ENCODE measurements at regions not wholly inside any gene's neighbourhood (a gene's known extent, or its start where the extent isn't known, plus 50 kb on each side); places are given as distances from the start of the nearest gene placed in this dataset.

GRCh38 chr1:221794935-221795334, 53.0 kb upstream of the DUSP10 start:
- Mint-ChIP-seq H3K4me3 (no peak overlapping the region), H3K9me3 (peaks cover 8% of the 10 kb centered on the region), H3K27ac (no peak overlapping the region), H3K27me3 (ENCODE audit: insufficient read depth) (no peaks in the 10 kb centered on the region), H3K4me1 (peaks cover 5% of the 10 kb centered on the region), H3K36me3 (ENCODE audit: low read depth) (no peaks in the 10 kb centered on the region)
- WGBS, 2 experiments (ENCODE audit: insufficient coverage in 1 of 2, insufficient read length in 1 of 2), result 96 to 100% methylated on average over 1 of the region's 1 CpG
- TF ChIP-seq CTCF (conservative IDR thresholded peaks at IDR 0.05), result no peak
- Histone ChIP-seq H3K4me3 (ENCODE audit: low read length) (no peak overlapping the region), H3K4me1 (ENCODE audit: control insufficient read depth, insufficient read depth, low read length) (no peaks in the 10 kb centered on the region), H3K9me3 (ENCODE audit: control insufficient read depth, low read length) (peaks cover 11% of the 10 kb centered on the region), H3K9ac (ENCODE audit: extremely low read depth, low read length, poor library complexity, severe bottlenecking) (no peak overlapping the region), H3K27me3 (ENCODE audit: control insufficient read depth, insufficient read depth, low read length, poor library complexity, severe bottlenecking) (no peaks in the 10 kb centered on the region), H3K36me3 (ENCODE audit: control insufficient read depth, insufficient read depth, low read length) (no peaks in the 10 kb centered on the region), H3K27ac (ENCODE audit: low read depth, low read length) (no peak overlapping the region)
- no peak for DNase-seq

- Histone ChIP-seq H3K4me3 (ENCODE audit: low read length) (no peak overlapping the region), H3K9ac (ENCODE audit: extremely low read depth, low read length, poor library complexity, severe bottlenecking) (no peak overlapping the region), H3K27ac (ENCODE audit: low read depth, low read length) (no peak overlapping the region), H3K27me3 (ENCODE audit: control insufficient read depth, insufficient read depth, low read length, poor library complexity, severe bottlenecking) (no peaks in the 10 kb centered on the region), H3K4me1 (ENCODE audit: control insufficient read depth, insufficient read depth, low read length) (no peaks in the 10 kb centered on the region), H3K36me3 (ENCODE audit: control insufficient read depth, insufficient read depth, low read length) (no peaks in the 10 kb centered on the region), H3K9me3 (ENCODE audit: control insufficient read depth, low read length) (peaks cover 3% of the 10 kb centered on the region)
- 91% methylated on average over 2 of the region's 2 CpGs; no CpG with 5 or more reads in 1 of the 2 experiments for WGBS, 2 experiments (ENCODE audit: insufficient coverage in 1 of 2, insufficient read length in 1 of 2)
- peaks cover under 1% of the 10 kb centered on the region for H3K9me3 Mint-ChIP-seq
- no peak for TF ChIP-seq CTCF (conservative IDR thresholded peaks at IDR 0.05)
- H3K27ac Mint-ChIP-seq, result no peak overlapping the region
- no peak for DNase-seq
- H3K4me1 Mint-ChIP-seq, result peaks cover 5% of the 10 kb centered on the region
- no peak overlapping the region for H3K4me3 Mint-ChIP-seq
- no peaks in the 10 kb centered on the region for H3K36me3 Mint-ChIP-seq (ENCODE audit: low read depth)
- no peaks in the 10 kb centered on the region for H3K27me3 Mint-ChIP-seq (ENCODE audit: insufficient read depth)
Measured at GRCh38 chr1:221794079-221794670, 52.3 kb upstream of the DUSP10 start.

DNA sequence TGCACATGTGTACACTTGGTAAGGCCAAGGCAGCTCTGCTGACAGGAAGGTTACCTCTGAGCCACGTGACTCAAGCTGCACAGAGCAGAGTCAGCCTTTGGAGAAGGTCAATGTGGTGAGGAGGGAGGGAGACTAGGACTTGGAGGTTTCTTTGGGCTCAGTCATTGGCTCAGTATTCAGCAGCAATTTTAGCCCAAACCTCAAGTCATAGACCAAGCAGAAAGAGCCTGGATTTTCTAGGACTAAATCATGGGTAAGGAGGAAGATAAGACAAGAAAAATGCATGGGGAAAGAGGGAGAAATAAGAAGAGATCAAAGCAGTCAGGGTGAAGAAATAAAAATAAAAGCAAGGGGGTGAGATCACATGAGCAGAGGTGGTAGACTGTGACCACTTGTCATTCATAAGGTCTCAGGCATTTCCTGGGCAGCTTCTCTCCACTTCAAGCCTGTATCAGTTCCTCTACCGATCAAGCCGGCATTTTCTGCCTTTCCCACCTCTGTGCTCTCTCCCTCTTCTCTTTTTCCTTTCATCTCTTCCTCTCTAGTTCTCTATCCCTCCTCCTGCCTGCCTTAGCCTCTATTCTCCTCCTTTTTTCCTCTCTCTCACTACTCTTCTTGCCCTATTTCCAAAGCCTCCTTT, 51.7 kb upstream of the DUSP10 start:
- no peak overlapping the region for H3K27ac ChIP-seq (ENCODE audit: low read depth, low read length)
- no peak overlapping the region for H3K9ac ChIP-seq (ENCODE audit: extremely low read depth, low read length, poor library complexity, severe bottlenecking)
- no peaks in the 10 kb centered on the region for H3K27me3 ChIP-seq (ENCODE audit: control insufficient read depth, insufficient read depth, low read length, poor library complexity, severe bottlenecking)
- no peaks in the 10 kb centered on the region for H3K36me3 ChIP-seq (ENCODE audit: control insufficient read depth, insufficient read depth, low read length)
- Mint-ChIP-seq H3K9me3 (no peaks in the 10 kb centered on the region), H3K4me1 (peaks cover 7% of the 10 kb centered on the region), H3K27ac (no peak overlapping the region), H3K36me3 (ENCODE audit: low read depth) (no peaks in the 10 kb centered on the region), H3K4me3 (no peak overlapping the region), H3K27me3 (ENCODE audit: insufficient read depth) (no peaks in the 10 kb centered on the region)
- no peaks in the 10 kb centered on the region for H3K9me3 ChIP-seq (ENCODE audit: control insufficient read depth, low read length)
- 88 to 95% methylated on average over 3 of the region's 3 CpGs for WGBS, 2 experiments (ENCODE audit: insufficient coverage in 1 of 2, insufficient read length in 1 of 2)
- DNase-seq, result no peak
- no peaks in the 10 kb centered on the region for H3K4me1 ChIP-seq (ENCODE audit: control insufficient read depth, insufficient read depth, low read length)
- no peak overlapping the region for H3K4me3 ChIP-seq (ENCODE audit: low read length)
- no peak for TF ChIP-seq CTCF (conservative IDR thresholded peaks at IDR 0.05)
